ENCODE measurements at regions not wholly inside any gene's neighbourhood (a gene's known extent, or its start where the extent isn't known, plus 50 kb on each side); places are given as distances from the start of the nearest gene placed in this dataset.

DNA sequence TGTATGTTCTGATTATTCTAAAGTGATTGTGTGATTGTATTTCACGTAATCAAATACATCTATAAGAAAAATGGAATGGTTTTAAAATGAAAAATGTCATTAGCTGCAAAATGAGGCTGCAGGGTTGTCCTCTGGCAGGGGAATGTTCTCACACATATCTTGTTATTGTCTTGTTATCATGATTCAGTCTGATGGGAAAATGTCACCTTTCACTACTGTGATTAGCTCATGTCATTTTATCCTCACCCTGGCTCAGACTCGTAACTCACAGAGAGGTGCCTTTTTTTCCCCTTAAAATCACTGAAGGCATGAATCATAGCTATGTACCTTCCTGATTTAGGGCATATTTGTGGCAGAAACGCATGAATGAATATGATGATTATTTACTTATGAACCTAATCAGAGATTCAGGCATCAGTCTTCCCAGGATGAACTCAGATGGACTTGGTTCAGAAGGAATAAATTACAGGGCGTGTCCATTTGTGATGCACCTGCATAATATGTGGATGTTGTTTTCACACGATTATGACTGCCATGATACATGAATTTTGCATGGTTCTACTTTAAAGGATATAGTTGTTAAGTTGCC lies 1339.2 kb downstream of the AACS start:
- H3K4me1 Mint-ChIP-seq (ENCODE audit: unreplicated experiment) = no peaks in the 10 kb centered on the region
- H3K27ac Mint-ChIP-seq (ENCODE audit: unreplicated experiment) = no peak overlapping the region
- peaks cover 52% of the 10 kb centered on the region for H3K9me3 Mint-ChIP-seq (ENCODE audit: unreplicated experiment)
- H3K27me3 Mint-ChIP-seq (ENCODE audit: unreplicated experiment) = no peaks in the 10 kb centered on the region
- H3K4me3 Mint-ChIP-seq (ENCODE audit: unreplicated experiment) = no peak overlapping the region
- no peaks in the 10 kb centered on the region for H3K36me3 Mint-ChIP-seq (ENCODE audit: unreplicated experiment)
- TF ChIP-seq, protein P1, sequence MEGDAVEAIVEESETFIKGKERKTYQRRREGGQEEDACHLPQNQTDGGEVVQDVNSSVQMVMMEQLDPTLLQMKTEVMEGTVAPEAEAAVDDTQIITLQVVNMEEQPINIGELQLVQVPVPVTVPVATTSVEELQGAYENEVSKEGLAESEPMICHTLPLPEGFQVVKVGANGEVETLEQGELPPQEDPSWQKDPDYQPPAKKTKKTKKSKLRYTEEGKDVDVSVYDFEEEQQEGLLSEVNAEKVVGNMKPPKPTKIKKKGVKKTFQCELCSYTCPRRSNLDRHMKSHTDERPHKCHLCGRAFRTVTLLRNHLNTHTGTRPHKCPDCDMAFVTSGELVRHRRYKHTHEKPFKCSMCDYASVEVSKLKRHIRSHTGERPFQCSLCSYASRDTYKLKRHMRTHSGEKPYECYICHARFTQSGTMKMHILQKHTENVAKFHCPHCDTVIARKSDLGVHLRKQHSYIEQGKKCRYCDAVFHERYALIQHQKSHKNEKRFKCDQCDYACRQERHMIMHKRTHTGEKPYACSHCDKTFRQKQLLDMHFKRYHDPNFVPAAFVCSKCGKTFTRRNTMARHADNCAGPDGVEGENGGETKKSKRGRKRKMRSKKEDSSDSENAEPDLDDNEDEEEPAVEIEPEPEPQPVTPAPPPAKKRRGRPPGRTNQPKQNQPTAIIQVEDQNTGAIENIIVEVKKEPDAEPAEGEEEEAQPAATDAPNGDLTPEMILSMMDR (IDR thresholded peaks at IDR 0.05) = no peak
- DNase-seq (ENCODE audit: extremely low spot score, unreplicated experiment) = no peak

DNA sequence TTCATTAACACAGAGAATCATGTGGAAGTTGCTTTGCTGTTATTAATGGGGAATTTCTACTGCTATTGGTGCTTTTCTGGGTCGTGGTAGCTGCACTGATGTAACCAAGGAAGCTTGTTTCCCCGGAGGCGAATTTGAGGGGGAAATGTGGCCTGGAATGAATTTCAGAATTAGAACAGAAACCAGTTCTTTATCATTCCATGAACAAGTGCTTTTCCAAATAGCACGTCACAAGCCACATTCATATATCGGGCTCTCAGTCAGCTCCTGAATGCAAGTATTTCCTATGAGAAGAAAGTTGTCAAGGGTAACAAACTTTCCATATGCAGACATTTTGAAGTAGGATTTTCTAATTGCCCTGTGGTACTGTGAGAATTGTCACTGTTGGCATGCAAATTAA lies 1353.2 kb downstream of the AACS start:
- H3K27me3 Mint-ChIP-seq (ENCODE audit: unreplicated experiment) = no peaks in the 10 kb centered on the region
- peaks cover 59% of the 10 kb centered on the region for H3K9me3 Mint-ChIP-seq (ENCODE audit: unreplicated experiment)
- no peak overlapping the region for H3K27ac Mint-ChIP-seq (ENCODE audit: unreplicated experiment)
- H3K4me3 Mint-ChIP-seq (ENCODE audit: unreplicated experiment) = no peak overlapping the region
- no peaks in the 10 kb centered on the region for H3K4me1 Mint-ChIP-seq (ENCODE audit: unreplicated experiment)
- TF ChIP-seq, protein P1 (IDR thresholded peaks at IDR 0.05) = no peak
- no peaks in the 10 kb centered on the region for H3K36me3 Mint-ChIP-seq (ENCODE audit: unreplicated experiment)
- DNase-seq (ENCODE audit: extremely low spot score, unreplicated experiment) = no peak

DNA sequence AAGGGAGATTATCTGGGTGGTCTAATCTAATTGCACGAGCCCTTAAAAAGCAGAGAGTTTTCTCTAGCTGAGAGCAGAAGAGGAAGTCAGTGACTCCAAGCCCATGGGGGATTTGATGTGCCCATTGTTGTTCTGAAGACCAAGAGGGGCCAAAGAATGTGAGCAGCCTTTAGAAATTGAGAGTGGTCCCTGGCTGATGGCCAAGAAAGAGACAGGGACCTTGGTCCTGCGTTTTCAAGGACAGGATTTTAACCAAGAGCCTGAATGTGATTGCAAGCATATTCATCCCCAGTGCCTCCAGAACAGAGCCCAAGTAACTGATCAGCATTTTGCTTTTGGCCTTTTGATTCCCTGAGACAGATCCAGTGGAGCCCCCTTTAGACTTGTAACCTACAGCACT lies 1353.9 kb downstream of the AACS start:
- Mint-ChIP-seq H3K27me3 (ENCODE audit: unreplicated experiment) (no peaks in the 10 kb centered on the region), H3K4me3 (ENCODE audit: unreplicated experiment) (no peak overlapping the region), H3K9me3 (ENCODE audit: unreplicated experiment) (peaks cover 58% of the 10 kb centered on the region), H3K36me3 (ENCODE audit: unreplicated experiment) (no peaks in the 10 kb centered on the region), H3K4me1 (ENCODE audit: unreplicated experiment) (no peaks in the 10 kb centered on the region), H3K27ac (ENCODE audit: unreplicated experiment) (no peak overlapping the region)
- TF ChIP-seq, protein P1 (IDR thresholded peaks at IDR 0.05) = no peak
- no peak for DNase-seq (ENCODE audit: extremely low spot score, unreplicated experiment)

DNA sequence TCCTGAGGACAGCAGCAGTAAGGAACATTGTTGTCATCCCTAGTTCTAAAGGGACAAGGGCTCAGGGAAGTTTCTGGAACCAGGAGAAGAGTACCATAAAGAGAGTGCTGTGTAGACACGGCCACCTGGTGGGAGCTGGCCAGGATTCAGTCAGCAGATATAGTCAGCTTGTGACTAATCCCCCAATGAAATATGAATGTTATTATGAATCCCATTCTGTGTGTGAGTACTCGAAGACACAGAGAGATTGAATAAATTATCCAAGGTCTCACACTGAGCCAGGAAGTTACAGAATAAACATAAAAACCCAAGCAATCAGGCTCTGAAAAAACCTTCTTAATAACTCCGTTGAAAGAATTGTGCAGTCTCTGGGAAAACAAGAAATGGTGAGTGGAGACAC lies 1359.5 kb downstream of the AACS start:
- no peaks in the 10 kb centered on the region for H3K4me1 Mint-ChIP-seq (ENCODE audit: unreplicated experiment)
- H3K27me3 Mint-ChIP-seq (ENCODE audit: unreplicated experiment) = no peaks in the 10 kb centered on the region
- TF ChIP-seq, protein P1 (IDR thresholded peaks at IDR 0.05) = no peak
- H3K4me3 Mint-ChIP-seq (ENCODE audit: unreplicated experiment) = no peak overlapping the region
- no peak overlapping the region for H3K27ac Mint-ChIP-seq (ENCODE audit: unreplicated experiment)
- peaks cover 61% of the 10 kb centered on the region for H3K9me3 Mint-ChIP-seq (ENCODE audit: unreplicated experiment)
- DNase-seq (ENCODE audit: extremely low spot score, unreplicated experiment) = no peak
- no peaks in the 10 kb centered on the region for H3K36me3 Mint-ChIP-seq (ENCODE audit: unreplicated experiment)

DNA sequence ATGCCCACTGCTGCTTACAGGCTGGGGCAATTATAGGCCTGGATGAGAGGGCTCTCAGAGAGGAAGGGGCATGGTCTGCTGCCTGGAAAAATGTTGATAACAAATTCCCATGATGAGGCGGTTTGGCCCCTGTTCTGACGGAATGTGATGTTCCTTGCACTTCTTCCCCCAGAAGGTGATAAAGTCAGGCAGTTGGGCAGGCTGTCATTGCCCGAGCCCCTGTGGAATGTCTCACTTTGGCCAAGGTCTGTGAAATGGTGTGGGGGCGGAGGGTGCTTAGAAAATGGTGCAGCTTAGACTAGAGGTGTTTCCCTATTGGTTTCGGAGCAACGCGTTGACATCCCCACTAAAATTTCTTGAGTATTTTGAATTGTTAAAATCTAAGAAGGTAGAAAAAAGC lies 1360.0 kb downstream of the AACS start:
- TF ChIP-seq, protein P1 (IDR thresholded peaks at IDR 0.05) = no peak
- no peaks in the 10 kb centered on the region for H3K4me1 Mint-ChIP-seq (ENCODE audit: unreplicated experiment)
- no peak overlapping the region for H3K4me3 Mint-ChIP-seq (ENCODE audit: unreplicated experiment)
- no peaks in the 10 kb centered on the region for H3K27me3 Mint-ChIP-seq (ENCODE audit: unreplicated experiment)
- DNase-seq (ENCODE audit: extremely low spot score, unreplicated experiment) = no peak
- H3K9me3 Mint-ChIP-seq (ENCODE audit: unreplicated experiment) = peaks cover 61% of the 10 kb centered on the region
- H3K36me3 Mint-ChIP-seq (ENCODE audit: unreplicated experiment) = no peaks in the 10 kb centered on the region
- no peak overlapping the region for H3K27ac Mint-ChIP-seq (ENCODE audit: unreplicated experiment)

All from osteocyte (in vitro differentiated cells).